Keratinocyte (primary cell): ENCODE measurements at regions not wholly inside any gene's neighbourhood (a gene's known extent, or its start where the extent isn't known, plus 50 kb on each side); places are given as distances from the start of the nearest gene placed in this dataset.

Experiments used
- DNase-seq: peaks from one replicate; pipeline ENCODE4 v3.0.0-alpha.2; 2011; ENCODE audit warnings: low read depth, missing footprints, low spot score
- FAIRE-seq: peaks from 2 replicates; lab custom pipeline; 2011; peaks lifted over from hg19 to GRCh38; lab: Jason Lieb, UNC
- H2AFZ ChIP-seq: 2 replicates; pipeline ENCODE4 v1.6.0; 2012; ENCODE audit warnings: low read length, control low read depth, inconsistent platforms; ENCODE audit not compliant: control insufficient read depth
- H3K27ac ChIP-seq: 2 replicates; pipeline ENCODE4 v1.5.1; 2011; ENCODE audit warnings: low read length; ENCODE audit not compliant: control insufficient read depth, insufficient read depth
- H3K27me3 ChIP-seq: 3 replicates; pipeline ENCODE4 v1.6.0; 2011; ENCODE audit warnings: low read length; ENCODE audit not compliant: control insufficient read depth, insufficient read depth; ENCODE audit errors: extremely low read depth
- H3K36me3 ChIP-seq, 2 experiments: 2 replicates in 1 of 2; 3 replicates in 1 of 2; pipeline ENCODE4 v1.5.1; 2011; ENCODE audit warnings: low read length in 2 of 2, mild to moderate bottlenecking in 1 of 2; ENCODE audit not compliant: control insufficient read depth in 2 of 2, insufficient read depth in 2 of 2; ENCODE audit errors: extremely low read depth in 1 of 2
- H3K4me1 ChIP-seq: 3 replicates; pipeline ENCODE4 v1.5.1; 2011; ENCODE audit warnings: low read length; ENCODE audit not compliant: control insufficient read depth, insufficient read depth; ENCODE audit errors: extremely low read depth
- H3K4me2 ChIP-seq: 3 replicates; pipeline ENCODE4 v1.6.0; 2011; ENCODE audit warnings: low read depth, low read length; ENCODE audit not compliant: control insufficient read depth, insufficient read depth; ENCODE audit errors: extremely low read depth
- H3K4me3 ChIP-seq, 3 experiments: fragments of 200-600 bp in 1 of 3; sonication (generic) in 1 of 3; 2 replicates in 2 of 3; 3 replicates in 1 of 3; pipeline ENCODE4 v1.5.1; 2011 to 2016; ENCODE audit warnings: low read length in 3 of 3, mild to moderate bottlenecking in 3 of 3, control low read depth in 2 of 3, inconsistent platforms in 1 of 3, low read depth in 1 of 3, mixed read lengths in 1 of 3, mixed run types in 1 of 3, moderate library complexity in 1 of 3; ENCODE audit not compliant: control insufficient read depth in 2 of 3, insufficient read depth in 2 of 3; ENCODE audit errors: extremely low read depth in 1 of 3
- H3K79me2 ChIP-seq: 2 replicates; pipeline ENCODE4 v1.6.0; 2012; ENCODE audit warnings: low read length; ENCODE audit not compliant: control insufficient read depth, insufficient read depth
- H3K9ac ChIP-seq: 3 replicates; pipeline ENCODE4 v1.6.0; 2011; ENCODE audit warnings: low read length; ENCODE audit not compliant: control insufficient read depth, insufficient read depth; ENCODE audit errors: extremely low read depth
- H3K9me1 ChIP-seq: 3 replicates; pipeline ENCODE4 v1.6.0; 2011; ENCODE audit warnings: low read length; ENCODE audit not compliant: control insufficient read depth, insufficient read depth; ENCODE audit errors: extremely low read depth
- H3K9me3 ChIP-seq: 2 replicates; pipeline ENCODE4 v1.5.1; 2012; ENCODE audit warnings: low read depth, low read length; ENCODE audit not compliant: control insufficient read depth
- H4K20me1 ChIP-seq: 3 replicates; pipeline ENCODE4 v1.6.0; 2011; ENCODE audit warnings: low read length; ENCODE audit not compliant: control insufficient read depth, insufficient read depth; ENCODE audit errors: extremely low read depth
- EZH2 ChIP-seq: IDR thresholded peaks from one replicate; pipeline ENCODE4 v1.6.1; 2012; ENCODE audit warnings: inconsistent platforms, mild to moderate bottlenecking, low read length, moderate library complexity
- dilution Hi-C: fragments of 300-500 bp; cut with MboI; formaldehyde crosslinking; loops from one replicate; pipeline ENCODE4 v1.7.0; 2020; ENCODE audit warnings: low sequenced_read_pairs; ENCODE audit not compliant: extremely low pct_ligation_motif_present
- TF ChIP-seq, protein P1 (sequence below), 3 experiments: IDR thresholded peaks in 1 of 3; conservative IDR thresholded peaks in 1 of 3; optimal IDR thresholded peaks in 1 of 3; 2 replicates in 2 of 3; 3 replicates in 1 of 3; pipeline versions ENCODE3 to v1.5.1; 2011; ENCODE audit warnings: low read length in 3 of 3, mild to moderate bottlenecking in 3 of 3, moderate library complexity in 2 of 3, control low read depth in 1 of 3, inconsistent platforms in 1 of 3; ENCODE audit not compliant: insufficient read depth in 2 of 3; ENCODE audit errors: extremely low read depth in 1 of 3

DNA sequence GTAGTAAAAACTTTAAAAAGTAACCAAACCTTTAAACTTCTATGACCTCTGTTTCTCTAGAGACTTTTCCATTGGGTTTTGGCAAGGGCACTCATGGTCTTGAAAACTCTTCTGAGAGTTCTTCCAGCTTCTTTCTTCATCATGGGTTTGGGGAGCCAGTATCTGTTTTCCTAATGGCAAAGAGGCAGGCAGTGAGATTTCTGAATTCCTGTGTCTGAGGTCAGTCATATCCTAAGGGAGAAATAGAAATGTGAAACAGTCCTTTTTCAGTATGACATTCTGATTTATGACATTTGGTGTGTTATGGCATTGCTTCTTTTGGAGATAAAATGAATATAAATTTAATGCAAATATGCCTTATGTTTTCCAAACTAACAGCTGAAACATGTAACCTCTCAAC lies 518.5 kb upstream of the MARCKS start:
- no peak overlapping the region for H3K4me3 ChIP-seq
- FAIRE-seq (no peak), DNase-seq (no peak)
- H3K9me1 ChIP-seq, result no peaks in the 10 kb centered on the region
- H3K27me3 ChIP-seq, result no peaks in the 10 kb centered on the region
- dilution Hi-C loops, result no loop called here
- no peaks in the 10 kb centered on the region for H3K79me2 ChIP-seq
- no peaks in the 10 kb centered on the region for H3K36me3 ChIP-seq
- no peak for TF ChIP-seq EZH2
- TF ChIP-seq, protein P1, sequence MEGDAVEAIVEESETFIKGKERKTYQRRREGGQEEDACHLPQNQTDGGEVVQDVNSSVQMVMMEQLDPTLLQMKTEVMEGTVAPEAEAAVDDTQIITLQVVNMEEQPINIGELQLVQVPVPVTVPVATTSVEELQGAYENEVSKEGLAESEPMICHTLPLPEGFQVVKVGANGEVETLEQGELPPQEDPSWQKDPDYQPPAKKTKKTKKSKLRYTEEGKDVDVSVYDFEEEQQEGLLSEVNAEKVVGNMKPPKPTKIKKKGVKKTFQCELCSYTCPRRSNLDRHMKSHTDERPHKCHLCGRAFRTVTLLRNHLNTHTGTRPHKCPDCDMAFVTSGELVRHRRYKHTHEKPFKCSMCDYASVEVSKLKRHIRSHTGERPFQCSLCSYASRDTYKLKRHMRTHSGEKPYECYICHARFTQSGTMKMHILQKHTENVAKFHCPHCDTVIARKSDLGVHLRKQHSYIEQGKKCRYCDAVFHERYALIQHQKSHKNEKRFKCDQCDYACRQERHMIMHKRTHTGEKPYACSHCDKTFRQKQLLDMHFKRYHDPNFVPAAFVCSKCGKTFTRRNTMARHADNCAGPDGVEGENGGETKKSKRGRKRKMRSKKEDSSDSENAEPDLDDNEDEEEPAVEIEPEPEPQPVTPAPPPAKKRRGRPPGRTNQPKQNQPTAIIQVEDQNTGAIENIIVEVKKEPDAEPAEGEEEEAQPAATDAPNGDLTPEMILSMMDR (optimal IDR thresholded peaks at IDR 0.05 in 1 of 3, IDR thresholded peaks at IDR 0.05 in 1 of 3, conservative IDR thresholded peaks at IDR 0.05 in 1 of 3; ENCODE audit: extremely low read depth in 1 of 3, insufficient read depth in 2 of 3, low read length in 3 of 3), result no peak
- H2AFZ ChIP-seq, result no peak overlapping the region
- H3K4me1 ChIP-seq, result no peaks in the 10 kb centered on the region
- no peak overlapping the region for H3K9ac ChIP-seq
- H4K20me1 ChIP-seq, result no peaks in the 10 kb centered on the region
- no peaks in the 10 kb centered on the region for H3K9me3 ChIP-seq
- H3K27ac ChIP-seq, result no peak overlapping the region
- H3K4me2 ChIP-seq, result no peak overlapping the region

DNA sequence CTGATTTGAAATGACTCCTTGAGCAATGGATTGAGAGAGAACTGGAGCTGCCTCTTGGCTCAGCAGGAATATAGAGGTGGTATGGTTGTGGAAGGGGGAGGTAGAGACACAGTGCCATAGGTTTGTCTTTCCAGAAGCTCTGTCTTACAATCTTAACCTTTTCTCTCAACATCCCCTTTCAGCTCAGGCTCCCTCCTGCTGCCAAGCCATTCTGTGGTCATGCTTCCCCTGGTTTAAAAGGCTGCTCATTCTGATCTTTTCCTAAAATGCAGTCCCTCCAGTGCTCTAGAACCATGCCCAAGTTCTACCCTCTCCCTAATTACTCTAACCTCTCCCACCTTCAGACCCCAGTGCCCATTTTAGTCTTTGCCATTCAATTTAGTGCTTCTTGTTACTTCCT lies 517.9 kb upstream of the MARCKS start:
- TF ChIP-seq EZH2, result no peak
- TF ChIP-seq, protein P1 (optimal IDR thresholded peaks at IDR 0.05 in 1 of 3, IDR thresholded peaks at IDR 0.05 in 1 of 3, conservative IDR thresholded peaks at IDR 0.05 in 1 of 3; ENCODE audit: extremely low read depth in 1 of 3, insufficient read depth in 2 of 3, low read length in 3 of 3), result no peak

More for the DNA sequence above, 517.9 kb upstream of the MARCKS start:
- H3K27ac ChIP-seq, result no peak overlapping the region
- no peak overlapping the region for H3K4me3 ChIP-seq
- no peak overlapping the region for H2AFZ ChIP-seq
- no peak for DNase-seq
- dilution Hi-C loops, result no loop called here
- H4K20me1 ChIP-seq, result no peaks in the 10 kb centered on the region
- H3K4me1 ChIP-seq, result no peaks in the 10 kb centered on the region
- no peak for FAIRE-seq
- no peak overlapping the region for H3K4me2 ChIP-seq
- H3K79me2 ChIP-seq, result no peaks in the 10 kb centered on the region
- H3K9me1 ChIP-seq, result no peaks in the 10 kb centered on the region
- no peaks in the 10 kb centered on the region for H3K9me3 ChIP-seq
- no peaks in the 10 kb centered on the region for H3K36me3 ChIP-seq
- no peak overlapping the region for H3K9ac ChIP-seq
- H3K27me3 ChIP-seq, result no peaks in the 10 kb centered on the region
